Suppressor macrophage treated with lipopolysaccharide for 1 hour (primary cell): ENCODE measurements at regions not wholly inside any gene's neighbourhood (a gene's known extent, or its start where the extent isn't known, plus 50 kb on each side); places are given as distances from the start of the nearest gene placed in this dataset.
"Not testable (repeated sequence)": the region's sequence is repeated elsewhere in the genome, so short reads cannot be mapped to it uniquely, and the experiment has no call there.

ENCODE experiments used
- DNase-seq, 3 donors: peaks; one replicate each; pipeline ENCODE4 v3.0.0-alpha.2; 2020 to 2022

DNA sequence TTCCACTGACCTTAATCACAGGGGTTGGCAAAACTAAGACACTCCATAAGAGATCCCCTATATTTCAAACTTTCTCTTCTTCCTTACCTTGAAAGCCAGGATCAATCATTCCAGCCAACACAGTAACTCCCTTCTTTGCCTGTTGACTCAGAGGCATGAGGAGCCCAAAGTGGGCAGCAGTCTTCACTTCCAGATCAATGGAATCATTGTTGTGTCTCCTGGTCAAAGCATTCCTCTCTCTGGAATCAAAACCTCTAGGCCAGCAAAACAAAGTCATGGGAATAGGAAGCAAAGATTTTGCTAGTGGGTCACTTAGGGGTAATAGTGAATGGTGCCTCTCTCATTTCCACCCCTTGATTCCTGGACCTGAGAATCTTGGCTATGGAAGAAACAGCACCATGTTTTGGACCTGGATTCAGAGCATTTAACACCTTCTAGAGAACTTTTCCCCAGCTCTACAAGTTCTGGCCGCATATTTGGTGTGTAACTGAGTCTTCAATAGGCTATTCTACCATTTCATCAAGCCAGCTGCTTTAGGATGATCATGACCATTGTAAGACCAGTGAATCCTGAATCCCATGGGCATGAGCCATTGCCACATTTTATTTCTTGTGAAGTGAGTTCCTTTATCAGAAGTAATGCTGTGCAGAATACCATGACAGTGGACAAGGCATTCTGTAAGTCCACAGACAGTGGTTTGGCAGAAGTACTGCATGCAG lies 65.7 kb upstream of the SERPINE2 start:
- no peak for DNase-seq

GRCh38 chr2:224103651-224104050 lies 64.6 kb upstream of the SERPINE2 start:
- DNase-seq, result no peak

GRCh38 chr2:224102991-224103390 lies 63.9 kb upstream of the SERPINE2 start:
- DNase-seq, result no peak

DNA sequence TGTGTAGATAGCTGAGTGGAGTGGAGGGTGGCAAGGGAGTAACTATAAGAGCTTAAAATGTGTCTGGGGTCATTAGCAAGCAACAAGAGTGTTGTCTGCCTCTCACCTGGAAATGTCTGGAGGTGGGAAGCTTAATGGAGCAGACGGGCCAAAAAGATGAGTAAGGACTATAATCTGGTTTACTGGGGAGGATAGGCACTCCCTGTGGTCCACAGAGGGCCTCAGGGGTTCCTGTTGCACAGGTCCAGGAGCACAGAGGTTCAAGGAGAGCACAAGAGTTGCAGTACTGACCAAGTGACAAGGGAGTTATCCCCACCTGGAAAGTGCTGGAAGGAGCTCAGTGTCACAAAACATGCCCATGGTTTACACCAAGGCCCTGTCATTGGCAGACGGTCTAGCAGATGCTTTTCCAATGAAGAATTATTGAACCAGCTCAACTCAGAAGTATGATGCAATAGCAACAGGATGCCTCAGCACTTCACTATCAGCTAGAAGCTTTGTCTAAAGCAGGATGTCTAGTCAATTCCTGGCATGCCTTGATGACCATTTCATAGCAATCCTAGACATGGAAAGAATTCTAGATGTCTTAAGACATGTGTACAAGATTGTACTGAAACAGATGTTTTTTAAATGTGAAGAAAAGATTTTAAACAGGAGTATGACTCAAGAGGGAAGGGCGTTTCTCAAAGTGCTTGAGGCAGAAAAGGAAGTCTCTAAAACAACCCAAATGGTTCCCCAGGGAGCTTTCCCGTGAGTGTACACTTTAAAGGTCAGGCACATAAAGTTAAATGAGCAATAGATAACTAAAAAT lies 62.9 kb upstream of the SERPINE2 start:
- no peak for DNase-seq

DNA sequence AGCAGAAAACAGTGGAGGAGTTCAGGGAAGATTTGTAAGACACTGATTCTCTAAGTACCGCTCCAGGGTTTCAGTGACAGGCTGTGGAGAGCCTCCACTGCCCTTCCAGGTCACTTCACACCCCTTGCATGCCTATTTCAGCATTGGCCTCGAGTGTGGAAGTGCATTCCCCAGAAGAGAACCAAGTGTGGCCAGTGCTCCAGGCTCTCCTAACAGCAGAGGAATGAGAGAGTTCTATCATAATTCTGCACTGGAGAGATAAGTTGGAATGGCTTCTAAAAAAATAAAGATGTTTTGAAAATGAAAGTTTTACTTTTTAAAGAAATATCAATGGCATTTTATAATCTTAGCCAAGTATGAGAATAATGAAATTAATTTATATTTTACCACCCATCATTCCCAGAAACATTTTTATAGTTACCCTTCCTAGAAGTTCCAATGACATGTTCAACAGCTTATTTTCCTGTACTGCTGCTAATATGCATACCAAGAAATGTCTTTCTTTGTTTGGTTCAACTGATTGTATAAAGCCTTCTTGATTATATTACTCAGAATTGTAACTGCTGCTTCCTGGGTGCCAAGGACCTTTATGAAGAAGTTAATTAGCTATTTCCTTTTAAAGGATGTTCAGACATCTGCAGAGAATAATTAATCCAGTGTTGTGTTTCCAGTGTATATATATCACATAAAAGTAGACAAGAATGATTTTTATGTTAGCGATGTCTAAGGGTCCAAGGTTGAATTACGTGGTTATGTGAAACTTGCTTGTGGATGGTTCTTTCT lies 61.0 kb upstream of the SERPINE2 start:
- no peak for DNase-seq

DNA sequence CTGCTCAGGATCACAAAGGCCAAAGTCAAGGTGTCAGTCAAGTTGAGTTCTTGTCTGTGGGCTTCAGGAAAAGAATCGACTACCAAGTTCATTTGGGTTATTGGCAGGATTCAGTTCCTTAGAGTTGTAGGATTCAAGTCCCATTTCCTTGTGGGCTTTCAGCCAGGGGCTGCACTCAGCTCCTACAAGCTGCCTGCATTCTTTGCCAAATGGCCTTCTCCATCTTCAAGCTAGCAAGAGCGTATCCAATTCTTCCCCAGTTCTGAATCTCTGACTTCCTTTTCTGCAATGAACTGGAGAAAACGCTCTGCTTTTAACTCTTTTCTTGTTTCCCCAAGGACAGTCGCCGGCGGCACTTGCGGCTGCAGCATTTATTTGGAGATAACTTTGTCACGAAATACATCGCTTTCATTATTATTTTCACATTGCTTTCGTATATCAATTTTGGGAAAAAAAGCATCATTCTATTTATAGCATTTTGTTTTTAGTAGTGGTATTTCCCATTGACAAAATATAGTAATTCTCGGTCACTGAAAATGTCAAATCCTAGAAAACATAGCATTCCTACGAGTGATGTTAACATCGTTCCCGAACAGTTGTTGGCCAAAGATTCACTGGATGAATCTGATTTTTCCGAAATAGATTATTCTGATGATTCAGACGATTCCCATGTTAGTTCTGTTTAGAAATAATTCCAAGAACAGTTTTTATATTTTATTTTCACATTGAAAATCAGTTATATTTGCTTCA lies 59.6 kb upstream of the SERPINE2 start:
- DNase-seq, result no peak

DNA sequence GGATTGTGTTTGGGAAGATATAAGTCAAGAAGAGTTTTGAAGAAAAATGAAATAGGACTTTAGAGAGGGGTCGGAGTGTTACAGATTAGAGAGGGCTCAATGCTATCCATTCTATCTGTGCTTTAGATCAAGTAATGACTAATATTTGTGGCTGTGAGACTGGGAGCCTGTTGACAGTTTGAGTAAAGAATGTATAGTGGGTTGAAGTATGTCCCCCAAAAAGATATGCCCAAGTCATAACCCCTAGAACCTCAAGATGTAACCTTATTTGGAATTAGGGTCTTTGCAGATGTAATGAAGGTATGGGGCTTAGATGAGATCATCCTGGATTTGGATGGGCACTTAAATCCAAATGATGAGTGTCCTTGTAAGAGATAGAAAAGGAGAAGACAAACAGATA lies 55.3 kb upstream of the SERPINE2 start:
- no peak for DNase-seq

- DNase-seq, result not testable (repeated sequence)
Measured at GRCh38 chr2:224091671-224092070, 52.6 kb upstream of the SERPINE2 start.

DNA sequence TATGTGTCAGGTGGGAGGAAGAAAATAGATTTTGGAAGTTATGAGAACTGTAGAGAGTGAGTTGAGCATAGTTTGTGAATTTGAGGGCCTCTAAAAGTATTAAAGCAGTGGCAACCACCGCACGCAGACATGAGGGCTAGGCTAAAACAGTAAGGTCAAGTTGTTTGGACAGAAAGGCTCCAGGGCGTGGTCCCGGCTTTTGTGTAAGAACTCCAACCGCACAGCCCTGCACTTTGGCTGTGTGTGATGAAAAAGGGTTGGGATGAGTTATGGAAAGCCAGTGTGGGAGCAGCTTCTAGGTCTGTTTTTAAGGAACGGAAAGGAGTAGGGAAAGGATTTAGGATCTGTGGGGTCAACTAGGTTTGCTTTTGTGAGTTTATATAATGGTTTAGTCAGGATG lies 50.5 kb upstream of the SERPINE2 start:
- DNase-seq, result not testable (repeated sequence)
